Heart left ventricle (tissue), 13 donors: ENCODE measurements at regions not wholly inside any gene's neighbourhood (a gene's known extent, or its start where the extent isn't known, plus 50 kb on each side); places are given as distances from the start of the nearest gene placed in this dataset.

Experiments used
- CTCF ChIP-seq, 12 donors: fragments of 200-600 bp; sonication (generic) in 4 of 12; IDR thresholded peaks; one replicate each; pipeline versions ENCODE4 v1.5.0 to v1.8.0; 2018 to 2022; ENCODE audit warnings: antibody characterized with exemption in 12 of 12, mild to moderate bottlenecking in 5 of 12
- POLR2A ChIP-seq, 2 donors: fragments of 450-650 bp; IDR thresholded peaks; one replicate each; pipeline ENCODE4 v1.6.1; 2017; ENCODE audit warnings: antibody characterized with exemption in 2 of 2, mild to moderate bottlenecking in 2 of 2, moderate library complexity in 2 of 2
- donor health status: ischemic (EF 13 %, LVEDD 7.1; RV severe dilation, severe dysfunction).
- donor health status: DM: no; HTN: yes; CAD: no.
- donor health status: DM: no; HTN: no; CAD: no.
- donor health status: ischemic (EF 25% LVEDD 6.9; RV normal size, moderate dysfunction).
- donor health status: ischemic (EF 25% LVEDD 5.7; RV mildly dilated, moderate dysfunction).
- donor health status: ischemic (EF 35%, LVEDD 5.7; RV mildly dilated, moderate dysfunction).
- donor health status: nonischemic (EF 11% LVEDD 7.7; RV severe dilation, severe dysfunction).
- donor health status: DM: yes; HTN: yes; CAD: no.
- donor health status: PGD.
- donor health status: ischemic (EF 29% LVEDD 5.4; RV normal size, mild dysfunction).
- donor health status: nonischemic (EF 23%, LVEDD 6.1; RV moderate dilation, normal function).

- TF ChIP-seq CTCF (IDR thresholded peaks at IDR 0.05) (no peak), POLR2A (IDR thresholded peaks at IDR 0.05) (no peak)
Measured at GRCh38 chr21:34255073-34255472, 108.7 kb upstream of the KCNE2 start.
